HG03108 (cell line): ENCODE measurements at regions not wholly inside any gene's neighbourhood (a gene's known extent, or its start where the extent isn't known, plus 50 kb on each side); places are given as distances from the start of the nearest gene placed in this dataset.

Source experiments
- ATAC-seq: cut with Tn5 transposase; IDR thresholded peaks from one replicate; pipeline ENCODE4 v1.9.1; 2021; ENCODE audit warnings: moderate library complexity; ENCODE audit not compliant: unreplicated experiment

DNA sequence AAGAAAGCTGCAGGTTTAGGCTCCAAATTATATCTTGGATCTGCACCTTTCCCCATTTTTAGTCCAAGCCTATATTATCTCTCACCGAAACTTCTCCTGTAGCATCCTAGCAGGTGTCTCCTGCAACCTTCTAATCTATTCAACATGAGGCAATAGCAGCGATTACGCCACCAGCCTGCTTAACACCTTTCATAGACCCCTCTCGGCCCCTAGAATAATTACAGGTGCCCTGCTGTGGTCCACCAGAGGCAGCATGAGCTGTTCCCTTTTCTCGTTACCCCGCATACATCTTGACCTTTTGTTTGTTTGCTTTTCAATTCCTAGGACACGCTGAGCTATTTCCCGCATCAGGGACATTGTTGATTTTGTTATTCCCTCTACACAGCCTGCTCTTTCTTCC is 361.9 kb downstream of the CYRIA start:
- ATAC-seq: no peak

- no peak for ATAC-seq
These were observed 362.4 kb downstream of the CYRIA start for GRCh38 chr2:16303273-16303577.

DNA sequence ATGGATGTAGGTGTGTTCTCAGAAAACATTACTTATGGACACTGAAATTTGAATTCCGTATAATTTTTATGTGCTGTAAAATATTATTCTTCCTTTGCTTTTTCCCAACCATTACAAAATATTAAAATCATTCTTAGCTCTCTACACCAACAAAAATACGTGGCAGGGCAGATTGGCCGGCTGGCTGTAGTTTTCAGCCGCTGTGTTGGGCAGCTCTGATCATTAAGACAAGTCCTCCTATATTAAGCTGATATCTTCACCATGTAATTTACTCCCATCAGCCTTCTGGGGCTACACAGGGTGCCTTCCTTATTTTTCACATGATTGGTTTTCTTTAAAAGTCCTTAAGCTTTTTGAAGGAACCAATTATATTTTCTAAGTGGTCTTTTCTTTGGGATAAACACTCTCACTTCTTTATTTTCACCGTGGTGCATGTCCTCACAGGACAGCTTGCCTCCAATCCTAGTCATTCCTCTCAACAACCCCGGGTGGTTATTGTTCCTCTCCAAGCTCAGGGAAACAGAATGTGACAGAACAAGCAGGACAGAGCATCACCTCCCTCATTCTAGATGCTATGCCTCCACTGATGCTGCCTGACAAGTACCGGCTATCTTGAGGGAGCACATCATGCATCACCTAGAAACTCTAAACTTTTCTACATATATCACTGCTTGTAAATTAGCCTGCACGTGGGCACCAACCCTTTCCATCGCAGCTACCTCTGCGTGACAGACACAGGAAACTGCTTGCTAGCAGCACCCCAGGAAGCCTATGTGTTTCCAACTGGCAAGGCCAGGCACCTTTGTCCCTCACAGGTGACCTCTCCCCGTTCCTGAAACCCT is 362.3 kb downstream of the MYCN start:
- no peak for ATAC-seq

- no peak for ATAC-seq
These were observed 361.6 kb downstream of the MYCN start for GRCh38 chr2:16301961-16302360.

- no peak for ATAC-seq
These were observed 358.5 kb downstream of the MYCN start for GRCh38 chr2:16298866-16299265.

DNA sequence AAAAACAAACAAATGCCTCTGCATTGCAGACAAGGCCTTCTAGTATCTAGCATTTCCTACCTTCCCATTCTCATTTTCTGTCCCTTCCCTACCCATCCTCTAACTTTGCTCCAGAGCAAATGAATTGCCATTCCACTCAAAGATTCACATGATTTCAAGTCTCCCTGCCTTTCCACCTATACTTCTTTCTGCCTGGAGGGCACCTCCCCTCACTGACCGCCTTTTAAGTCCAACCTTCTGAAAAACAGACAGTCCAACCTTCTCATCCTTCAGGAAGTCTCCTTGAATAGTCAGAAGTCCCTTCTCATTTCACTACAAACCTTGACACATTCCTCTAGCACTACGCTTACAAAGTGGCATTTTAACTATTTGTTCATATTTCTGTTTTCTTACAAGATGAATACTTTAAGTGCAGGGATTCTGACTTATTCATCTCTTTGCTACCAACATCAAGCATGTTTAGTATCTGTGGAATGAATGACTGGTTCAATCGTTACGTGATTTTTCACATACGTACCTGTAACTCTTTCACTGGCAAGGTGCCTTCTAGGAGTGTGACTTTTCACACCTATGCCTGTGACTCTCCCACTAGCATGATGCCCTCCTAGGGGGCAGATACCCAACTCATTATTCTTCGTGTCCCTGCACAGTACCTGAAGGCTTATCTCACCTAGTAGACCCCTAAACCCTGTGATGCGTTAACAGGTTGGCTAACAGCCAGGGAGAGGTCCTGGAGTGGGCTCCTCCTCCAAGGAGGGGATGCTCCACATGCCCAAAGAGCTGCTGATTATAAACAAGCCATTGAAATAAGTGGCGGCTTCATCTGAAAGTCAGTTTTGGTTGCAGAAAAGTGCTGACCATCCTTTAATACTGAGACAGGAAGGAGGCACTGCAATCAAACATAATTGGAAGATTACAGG is 356.2 kb downstream of the MYCN start:
- ATAC-seq: no peak

GRCh38 chr2:16296038-16296290 is 355.6 kb downstream of the MYCN start:
- no peak for ATAC-seq

- no peak for ATAC-seq
These were observed 354.4 kb downstream of the MYCN start for GRCh38 chr2:16294791-16295190.

DNA sequence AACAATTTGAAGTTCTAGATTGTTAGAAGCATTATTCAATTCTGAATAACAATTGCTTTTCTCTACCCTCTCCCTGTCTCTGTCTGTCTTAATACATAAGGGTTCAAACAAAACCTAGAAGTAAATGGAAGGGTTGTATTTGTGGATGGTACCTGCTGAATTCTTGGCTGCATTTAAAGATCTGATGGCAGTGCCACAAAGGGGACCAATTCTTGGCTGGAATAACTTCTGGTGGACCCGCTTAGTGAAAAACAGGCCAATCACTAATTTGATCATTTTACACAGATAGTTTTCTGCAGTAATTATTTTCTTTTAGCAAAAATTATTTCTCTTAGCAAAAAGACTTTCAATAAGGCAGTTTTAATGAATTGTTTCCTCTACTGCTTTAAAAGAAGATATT is 353.5 kb downstream of the MYCN start:
- ATAC-seq: no peak

DNA sequence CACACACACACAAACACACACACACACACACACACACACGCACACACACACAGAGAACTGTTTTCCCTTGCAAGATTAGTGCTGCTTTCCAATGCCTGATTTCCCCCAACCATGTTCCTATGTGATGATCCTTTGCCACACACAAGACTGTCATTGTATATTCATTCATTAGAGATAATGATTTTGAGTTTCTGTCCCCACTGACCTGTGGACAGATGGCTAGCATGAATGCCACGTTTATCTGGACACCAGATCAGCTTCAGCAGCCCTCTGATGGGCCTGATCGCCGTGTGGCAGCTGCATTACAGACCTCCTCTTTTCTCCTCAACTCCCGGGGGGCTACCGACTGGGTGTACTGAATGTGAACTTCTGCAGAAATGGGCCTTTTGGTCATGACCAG is 353.0 kb downstream of the MYCN start:
- ATAC-seq: no peak

GRCh38 chr2:16291731-16292550 is 351.6 kb downstream of the MYCN start:
- ATAC-seq: no peak

DNA sequence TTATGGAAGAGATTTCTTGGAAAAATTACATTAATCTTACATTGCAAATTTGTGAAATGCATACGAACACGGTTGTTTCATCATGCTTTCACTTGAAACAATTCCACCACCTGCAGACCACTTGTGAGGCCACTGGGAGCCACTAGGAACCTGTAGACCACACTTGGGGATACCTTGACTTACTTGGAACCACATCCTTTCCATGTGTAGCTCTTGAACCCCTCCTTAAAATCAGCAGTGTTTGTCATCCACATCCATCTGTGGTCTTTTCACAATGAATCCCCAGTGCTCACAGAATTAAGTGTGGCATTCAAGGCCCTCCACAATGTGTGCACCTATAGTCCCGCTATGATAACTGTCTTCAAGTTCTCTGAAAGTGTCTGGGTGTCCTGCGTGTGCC is 350.9 kb downstream of the MYCN start:
- ATAC-seq: no peak

GRCh38 chr2:16290311-16291020 is 350.1 kb downstream of the MYCN start:
- ATAC-seq: no peak

- ATAC-seq: no peak
These were observed 348.2 kb downstream of the MYCN start for GRCh38 chr2:16288371-16289112.

DNA sequence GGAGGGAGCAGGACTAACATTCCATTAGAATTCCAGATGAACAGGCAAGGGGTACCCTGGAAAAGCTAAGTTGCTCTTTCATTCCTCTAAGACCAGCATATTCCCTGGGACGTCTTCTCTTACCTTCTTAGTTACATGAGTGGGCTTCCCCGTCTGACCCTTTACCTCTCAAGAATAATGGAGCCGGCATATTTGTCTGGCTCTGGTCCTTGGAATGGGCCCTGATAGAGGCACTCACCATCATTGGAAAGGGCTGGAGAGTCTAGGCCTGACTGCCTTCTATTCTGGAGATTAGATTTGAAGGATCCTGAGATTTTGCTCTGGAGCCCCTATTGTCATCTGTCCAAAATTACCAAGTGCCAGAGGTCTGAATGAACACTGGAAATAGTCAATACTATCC is 347.5 kb downstream of the MYCN start:
- no peak for ATAC-seq

- no peak for ATAC-seq
These were observed 346.9 kb downstream of the MYCN start for GRCh38 chr2:16287281-16287680.

- no peak for ATAC-seq
These were observed 345.6 kb downstream of the MYCN start for GRCh38 chr2:16285813-16286510.

GRCh38 chr2:16284941-16285625 is 344.7 kb downstream of the MYCN start:
- no peak for ATAC-seq
